K562 (cell line): ENCODE measurements at regions not wholly inside any gene's neighbourhood (a gene's known extent, or its start where the extent isn't known, plus 50 kb on each side); places are given as distances from the start of the nearest gene placed in this dataset.

Source experiments
- ARID4B ChIP-seq: sonication (generic); formaldehyde crosslinking; IDR thresholded peaks from 2 replicates; pipeline ENCODE4 v1.8.0; 2022; ENCODE audit warnings: mild to moderate bottlenecking, missing genetic modification reagents
- CCNT2 ChIP-seq: IDR thresholded peaks from 2 replicates; pipeline ENCODE4 v1.6.1; 2011; ENCODE audit warnings: borderline replicate concordance, low read depth, mild to moderate bottlenecking, moderate library complexity, mixed read lengths, low read length; ENCODE audit not compliant: insufficient read length; ENCODE audit errors: extremely low read depth
- CHD1 ChIP-seq: fragments of 200-600 bp; sonication (generic); IDR thresholded peaks from one replicate; pipeline ENCODE4 v1.6.1; 2012; ENCODE audit warnings: mild to moderate bottlenecking, moderate library complexity, low read length, inconsistent platforms
- FOXP1 ChIP-seq: sonication (generic); formaldehyde crosslinking; IDR thresholded peaks from 2 replicates; pipeline ENCODE4 v1.8.0; 2022; ENCODE audit warnings: mild to moderate bottlenecking, missing genetic modification reagents
- HDAC3 ChIP-seq: fragments of 450-650 bp; IDR thresholded peaks from 2 replicates; pipeline ENCODE4 v1.6.1; 2018; ENCODE audit warnings: borderline replicate concordance, mild to moderate bottlenecking, moderate library complexity; ENCODE audit not compliant: partially characterized antibody
- PHTF2 ChIP-seq: fragments of 250-450 bp; sonication (Bioruptor Pico); IDR thresholded peaks from 2 replicates; pipeline ENCODE4 v1.5.0; 2021; ENCODE audit warnings: mild to moderate bottlenecking
- POLR3A ChIP-seq: IDR thresholded peaks from 2 replicates; pipeline ENCODE4 v1.6.1; 2011; ENCODE audit warnings: borderline replicate concordance, mild to moderate bottlenecking, moderate library complexity; ENCODE audit not compliant: insufficient read length, insufficient read depth; ENCODE audit errors: extremely low read depth
- PPARD ChIP-seq: fragments of 250-450 bp; sonication (Bioruptor Pico); IDR thresholded peaks from 2 replicates; pipeline ENCODE4 v1.8.0; 2022; ENCODE audit warnings: inconsistent platforms, mild to moderate bottlenecking, moderate library complexity
- PTTG1 ChIP-seq: fragments of 450-650 bp; IDR thresholded peaks from 2 replicates; pipeline ENCODE4 v1.6.1; 2016; ENCODE audit warnings: low read depth, mild to moderate bottlenecking, missing genetic modification characterization, missing compliant biosample characterization
- RUNX1 ChIP-seq: sonication (generic); IDR thresholded peaks from 2 replicates; pipeline ENCODE4 v1.6.1; 2016; ENCODE audit warnings: antibody characterized with exemption, low read depth
- TAF15 ChIP-seq: fragments of 200-400 bp; formaldehyde crosslinking; IDR thresholded peaks from 2 replicates; pipeline ENCODE4 v1.6.1; 2017; ENCODE audit warnings: mild to moderate bottlenecking, low read depth, low read length, moderate library complexity
- ZBTB7A ChIP-seq: IDR thresholded peaks from 2 replicates; pipeline ENCODE4 v1.6.1; 2011; ENCODE audit warnings: low read depth, mild to moderate bottlenecking, low read length, moderate library complexity, borderline replicate concordance; ENCODE audit not compliant: control insufficient read depth
- ZNF239 ChIP-seq: fragments of 250-450 bp; sonication (Bioruptor Pico); IDR thresholded peaks from 2 replicates; pipeline ENCODE4 v1.4.0; 2020; ENCODE audit warnings: mild to moderate bottlenecking
- ZNF507 ChIP-seq: conservative IDR thresholded peaks from 2 replicates; pipeline ENCODE4 v1.6.1; 2017; ENCODE audit warnings: missing genetic modification characterization, missing compliant biosample characterization
- TF ChIP-seq, protein P1 (sequence below): fragments of 250-450 bp; sonication (Bioruptor Pico); IDR thresholded peaks from 2 replicates; pipeline ENCODE4 v1.4.0; 2020; ENCODE audit warnings: mild to moderate bottlenecking, moderate library complexity
- TF ChIP-seq, protein P2 (sequence below): sonication (generic); formaldehyde crosslinking; IDR thresholded peaks from 2 replicates; pipeline ENCODE4 v1.8.1; 2023; ENCODE audit warnings: mild to moderate bottlenecking, missing genetic modification reagents
- TF ChIP-seq, protein P3 (sequence below), 2 experiments: fragments of 450-650 bp; conservative IDR thresholded peaks; 2 replicates each; pipeline ENCODE4 v1.6.1; 2017; ENCODE audit warnings: mild to moderate bottlenecking in 2 of 2, moderate library complexity in 2 of 2

DNA sequence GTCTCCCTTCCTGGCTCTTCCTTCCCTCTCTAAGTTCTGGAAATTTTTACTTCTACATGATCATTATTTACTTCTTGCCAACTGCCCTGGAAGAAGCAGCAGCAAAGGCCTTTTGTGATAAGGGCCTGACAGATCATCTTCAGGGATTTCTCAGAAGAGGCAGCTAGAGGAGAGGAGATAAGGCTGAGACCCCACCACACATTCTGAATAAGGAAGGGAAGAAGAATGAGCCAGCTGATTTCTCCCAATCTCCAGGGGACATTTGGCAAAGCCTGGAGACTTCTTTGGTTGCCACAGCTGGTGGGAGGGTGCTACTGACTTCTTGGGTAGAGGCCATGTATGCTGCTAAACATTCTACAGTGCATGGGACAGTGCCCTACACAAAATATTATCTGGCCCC lies 122.4 kb upstream of the OR9Q1 start (continued):
- TF ChIP-seq, protein P1, sequence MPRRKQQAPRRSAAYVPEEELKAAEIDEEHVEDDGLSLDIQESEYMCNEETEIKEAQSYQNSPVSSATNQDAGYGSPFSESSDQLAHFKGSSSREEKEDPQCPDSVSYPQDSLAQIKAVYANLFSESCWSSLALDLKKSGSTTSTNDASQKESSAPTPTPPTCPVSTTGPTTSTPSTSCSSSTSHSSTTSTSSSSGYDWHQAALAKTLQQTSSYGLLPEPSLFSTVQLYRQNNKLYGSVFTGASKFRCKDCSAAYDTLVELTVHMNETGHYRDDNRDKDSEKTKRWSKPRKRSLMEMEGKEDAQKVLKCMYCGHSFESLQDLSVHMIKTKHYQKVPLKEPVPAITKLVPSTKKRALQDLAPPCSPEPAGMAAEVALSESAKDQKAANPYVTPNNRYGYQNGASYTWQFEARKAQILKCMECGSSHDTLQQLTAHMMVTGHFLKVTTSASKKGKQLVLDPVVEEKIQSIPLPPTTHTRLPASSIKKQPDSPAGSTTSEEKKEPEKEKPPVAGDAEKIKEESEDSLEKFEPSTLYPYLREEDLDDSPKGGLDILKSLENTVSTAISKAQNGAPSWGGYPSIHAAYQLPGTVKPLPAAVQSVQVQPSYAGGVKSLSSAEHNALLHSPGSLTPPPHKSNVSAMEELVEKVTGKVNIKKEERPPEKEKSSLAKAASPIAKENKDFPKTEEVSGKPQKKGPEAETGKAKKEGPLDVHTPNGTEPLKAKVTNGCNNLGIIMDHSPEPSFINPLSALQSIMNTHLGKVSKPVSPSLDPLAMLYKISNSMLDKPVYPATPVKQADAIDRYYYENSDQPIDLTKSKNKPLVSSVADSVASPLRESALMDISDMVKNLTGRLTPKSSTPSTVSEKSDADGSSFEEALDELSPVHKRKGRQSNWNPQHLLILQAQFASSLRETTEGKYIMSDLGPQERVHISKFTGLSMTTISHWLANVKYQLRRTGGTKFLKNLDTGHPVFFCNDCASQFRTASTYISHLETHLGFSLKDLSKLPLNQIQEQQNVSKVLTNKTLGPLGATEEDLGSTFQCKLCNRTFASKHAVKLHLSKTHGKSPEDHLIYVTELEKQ = no peak
- TF ChIP-seq, protein P2, sequence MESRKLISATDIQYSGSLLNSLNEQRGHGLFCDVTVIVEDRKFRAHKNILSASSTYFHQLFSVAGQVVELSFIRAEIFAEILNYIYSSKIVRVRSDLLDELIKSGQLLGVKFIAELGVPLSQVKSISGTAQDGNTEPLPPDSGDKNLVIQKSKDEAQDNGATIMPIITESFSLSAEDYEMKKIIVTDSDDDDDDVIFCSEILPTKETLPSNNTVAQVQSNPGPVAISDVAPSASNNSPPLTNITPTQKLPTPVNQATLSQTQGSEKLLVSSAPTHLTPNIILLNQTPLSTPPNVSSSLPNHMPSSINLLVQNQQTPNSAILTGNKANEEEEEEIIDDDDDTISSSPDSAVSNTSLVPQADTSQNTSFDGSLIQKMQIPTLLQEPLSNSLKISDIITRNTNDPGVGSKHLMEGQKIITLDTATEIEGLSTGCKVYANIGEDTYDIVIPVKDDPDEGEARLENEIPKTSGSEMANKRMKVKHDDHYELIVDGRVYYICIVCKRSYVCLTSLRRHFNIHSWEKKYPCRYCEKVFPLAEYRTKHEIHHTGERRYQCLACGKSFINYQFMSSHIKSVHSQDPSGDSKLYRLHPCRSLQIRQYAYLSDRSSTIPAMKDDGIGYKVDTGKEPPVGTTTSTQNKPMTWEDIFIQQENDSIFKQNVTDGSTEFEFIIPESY (CRISPR knock-in tag) = no peak
- TF ChIP-seq TAF15 (no peak), ZNF507 (tag) (no peak), CHD1 (no peak), RUNX1 (no peak), PPARD (no peak), CCNT2 (peak; percentile 53), ARID4B (no peak), POLR3A (no peak), ZBTB7A (no peak), HDAC3 (peak; percentile 50), PTTG1 (tag) (no peak), FOXP1 (no peak), ZNF239 (CRISPR knock-in tag) (no peak), PHTF2 (CRISPR knock-in tag) (no peak)
- TF ChIP-seq, protein P3, sequence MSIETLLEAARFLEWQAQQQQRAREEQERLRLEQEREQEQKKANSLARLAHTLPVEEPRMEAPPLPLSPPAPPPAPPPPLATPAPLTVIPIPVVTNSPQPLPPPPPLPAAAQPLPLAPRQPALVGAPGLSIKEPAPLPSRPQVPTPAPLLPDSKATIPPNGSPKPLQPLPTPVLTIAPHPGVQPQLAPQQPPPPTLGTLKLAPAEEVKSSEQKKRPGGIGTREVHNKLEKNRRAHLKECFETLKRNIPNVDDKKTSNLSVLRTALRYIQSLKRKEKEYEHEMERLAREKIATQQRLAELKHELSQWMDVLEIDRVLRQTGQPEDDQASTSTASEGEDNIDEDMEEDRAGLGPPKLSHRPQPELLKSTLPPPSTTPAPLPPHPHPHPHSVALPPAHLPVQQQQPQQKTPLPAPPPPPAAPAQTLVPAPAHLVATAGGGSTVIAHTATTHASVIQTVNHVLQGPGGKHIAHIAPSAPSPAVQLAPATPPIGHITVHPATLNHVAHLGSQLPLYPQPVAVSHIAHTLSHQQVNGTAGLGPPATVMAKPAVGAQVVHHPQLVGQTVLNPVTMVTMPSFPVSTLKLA (conservative IDR thresholded peaks at IDR 0.05) = peak; percentile 37 to 57; a peak in 1 of 4 replicates
- TF ChIP-seq, all 486 proteins: peak for 77
